ENCODE measurements at regions not wholly inside any gene's neighbourhood (a gene's known extent, or its start where the extent isn't known, plus 50 kb on each side); places are given as distances from the start of the nearest gene placed in this dataset.

DNA sequence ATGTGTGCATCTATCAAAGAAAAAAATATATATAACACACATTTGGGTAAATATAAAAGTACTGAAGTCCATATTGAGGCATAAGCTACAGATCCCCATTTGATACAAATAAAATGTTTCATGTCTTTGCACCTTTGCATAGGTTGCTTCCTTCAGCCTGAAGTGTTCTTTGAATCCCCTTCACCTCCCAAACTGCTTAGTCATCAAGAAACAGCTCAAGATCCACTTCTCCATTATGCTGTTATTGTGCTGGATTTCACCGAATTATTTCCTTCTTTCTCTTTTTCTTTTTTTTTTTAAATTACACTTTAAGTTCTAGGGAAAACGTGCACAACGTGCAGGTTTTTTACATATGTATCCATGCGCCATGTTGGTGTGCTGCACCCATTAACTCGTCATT lies 419.1 kb downstream of the ENC1 start:
- Histone ChIP-seq H3K9me3 (peaks cover 11% of the 10 kb centered on the region; the same call in 1 of the 2 replicates), H3K27ac (no peak overlapping the region), H4K20me1 (no peaks in the 10 kb centered on the region), H3K4me1 (no peaks in the 10 kb centered on the region), H3K4me3 (no peak overlapping the region), H3K9ac (no peak overlapping the region), H3K4me2 (no peak overlapping the region), H3K27me3 (no peaks in the 10 kb centered on the region), H3K36me3 (no peaks in the 10 kb centered on the region)
- TF ChIP-seq Cebpa-rat (IDR thresholded peaks at IDR 0.05): no peak

DNA sequence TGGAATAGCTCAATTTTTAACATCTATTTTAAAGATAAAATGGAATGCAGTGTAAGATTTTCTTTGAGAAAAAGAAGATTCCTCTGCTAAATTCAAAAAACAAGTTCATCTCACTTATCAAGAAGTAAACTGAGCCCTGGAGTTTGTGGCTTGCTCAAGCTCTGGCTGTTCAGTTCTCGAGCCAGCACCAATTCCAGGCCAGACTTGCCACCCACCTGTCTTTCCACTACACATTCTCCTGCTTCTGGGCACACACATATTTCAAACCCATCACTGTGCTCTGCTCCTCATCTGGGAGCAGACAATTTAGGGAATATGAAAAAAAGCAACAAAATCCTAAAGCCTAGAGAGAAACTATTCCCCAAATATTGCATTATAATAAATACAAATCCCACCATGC lies 424.5 kb downstream of the ENC1 start:
- Histone ChIP-seq H3K36me3 (no peaks in the 10 kb centered on the region), H3K4me2 (no peak overlapping the region), H3K27me3 (no peaks in the 10 kb centered on the region), H3K9ac (no peak overlapping the region), H3K4me1 (no peaks in the 10 kb centered on the region), H3K27ac (no peak overlapping the region), H3K9me3 (peaks cover 7% of the 10 kb centered on the region; the same call in 1 of the 2 replicates), H3K4me3 (no peak overlapping the region), H4K20me1 (no peaks in the 10 kb centered on the region)
- no peak for TF ChIP-seq Cebpa-rat (IDR thresholded peaks at IDR 0.05)

DNA sequence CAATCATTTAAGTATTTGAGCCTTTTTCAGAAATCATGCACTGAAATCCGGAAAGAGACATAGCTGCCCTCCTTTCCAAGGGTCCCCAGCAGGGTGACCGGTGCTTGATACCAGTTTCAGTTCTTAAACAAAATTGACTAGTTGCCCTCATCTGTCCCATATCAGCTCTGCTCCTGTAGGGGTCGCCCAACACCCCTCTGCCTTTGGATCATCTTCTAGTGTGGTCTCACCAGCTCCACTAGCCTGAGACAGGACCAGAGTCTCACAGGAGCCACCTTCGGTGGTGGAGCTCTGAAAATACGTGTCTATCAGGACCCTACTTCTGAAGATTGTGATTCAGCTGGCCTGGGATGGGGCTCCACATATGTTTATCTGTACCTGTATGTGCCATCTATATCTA lies 428.2 kb downstream of the ENC1 start:
- Histone ChIP-seq H3K9me3 (no peaks in the 10 kb centered on the region), H3K9ac (no peak overlapping the region), H3K36me3 (no peaks in the 10 kb centered on the region), H4K20me1 (no peaks in the 10 kb centered on the region), H3K4me2 (no peak overlapping the region), H3K4me3 (no peak overlapping the region), H3K27me3 (no peaks in the 10 kb centered on the region), H3K4me1 (no peaks in the 10 kb centered on the region), H3K27ac (no peak overlapping the region)
- no peak for TF ChIP-seq Cebpa-rat (IDR thresholded peaks at IDR 0.05)

GRCh38 chr5:74209571-74209970 lies 431.0 kb downstream of the ENC1 start:
- no peaks in the 10 kb centered on the region for H3K27me3 ChIP-seq
- no peak overlapping the region for H3K4me3 ChIP-seq
- no peaks in the 10 kb centered on the region for H3K36me3 ChIP-seq
- no peaks in the 10 kb centered on the region for H3K4me1 ChIP-seq
- H3K9ac ChIP-seq: no peak overlapping the region
- H3K9me3 ChIP-seq: no peaks in the 10 kb centered on the region
- TF ChIP-seq Cebpa-rat (IDR thresholded peaks at IDR 0.05): no peak
- H3K4me2 ChIP-seq: no peak overlapping the region
- no peak overlapping the region for H3K27ac ChIP-seq
- H4K20me1 ChIP-seq: no peaks in the 10 kb centered on the region

DNA sequence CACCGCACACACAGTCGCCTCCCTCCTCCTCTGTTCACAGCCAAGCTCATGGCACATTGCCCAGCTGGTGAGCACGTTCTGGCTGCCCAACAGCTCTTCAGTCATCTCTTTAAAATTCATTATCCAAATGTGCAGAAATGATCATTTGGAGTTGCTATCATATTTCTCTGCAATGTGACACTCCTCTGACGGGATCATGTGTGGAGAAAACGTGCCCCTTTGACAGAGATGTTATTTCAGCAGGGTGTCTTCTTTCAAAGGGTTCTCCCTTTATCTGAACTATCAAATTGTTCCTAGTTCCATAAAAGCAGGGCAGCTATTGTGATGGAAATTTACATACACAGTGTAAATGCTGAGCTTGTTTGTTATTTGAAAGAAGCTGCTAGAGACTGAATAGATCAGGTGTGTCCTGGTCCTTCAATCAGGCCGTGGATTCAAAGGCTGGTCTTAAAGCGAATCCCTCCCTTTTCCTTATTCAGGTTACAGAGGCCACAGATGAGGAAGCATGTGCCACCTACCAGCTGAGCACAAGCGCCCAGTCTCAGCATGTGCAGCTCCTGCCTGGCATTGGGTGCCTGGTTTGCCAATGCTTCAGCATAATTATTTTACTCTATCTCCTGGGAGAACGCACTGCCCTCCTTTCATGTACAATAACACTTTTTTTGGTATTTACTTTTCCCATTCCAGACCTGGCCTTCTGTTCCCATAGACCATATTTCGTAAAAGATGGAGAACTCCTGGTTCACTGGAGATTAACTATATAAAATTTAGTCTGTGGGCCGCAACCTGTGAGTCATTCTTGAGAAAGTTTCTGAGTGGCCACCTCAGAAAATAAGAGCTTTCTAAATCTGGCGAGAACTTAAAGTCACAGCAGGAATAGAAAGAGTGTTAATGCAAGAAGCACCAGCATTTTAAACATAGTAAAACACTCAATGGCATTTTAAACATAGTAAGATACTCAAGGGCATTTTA lies 433.7 kb downstream of the ENC1 start:
- no peak overlapping the region for H3K4me2 ChIP-seq
- no peaks in the 10 kb centered on the region for H3K27me3 ChIP-seq
- H3K4me1 ChIP-seq: peaks cover 10% of the 10 kb centered on the region
- no peaks in the 10 kb centered on the region for H3K9me3 ChIP-seq
- no peak overlapping the region for H3K4me3 ChIP-seq
- no peak overlapping the region for H3K9ac ChIP-seq
- no peaks in the 10 kb centered on the region for H3K36me3 ChIP-seq
- H4K20me1 ChIP-seq: no peaks in the 10 kb centered on the region
- H3K27ac ChIP-seq: no peak overlapping the region
- TF ChIP-seq Cebpa-rat (IDR thresholded peaks at IDR 0.05): no peak

- H3K4me2 ChIP-seq: no peak overlapping the region
- H3K9me3 ChIP-seq: no peaks in the 10 kb centered on the region
- H3K4me3 ChIP-seq: no peak overlapping the region
- H3K9ac ChIP-seq: no peak overlapping the region
- H3K27ac ChIP-seq: no peak overlapping the region
- no peaks in the 10 kb centered on the region for H3K36me3 ChIP-seq
- no peaks in the 10 kb centered on the region for H3K27me3 ChIP-seq
- no peak for TF ChIP-seq Cebpa-rat (IDR thresholded peaks at IDR 0.05)
- H4K20me1 ChIP-seq: no peaks in the 10 kb centered on the region
- H3K4me1 ChIP-seq: peaks cover 19% of the 10 kb centered on the region
These were observed 434.6 kb downstream of the ENC1 start for GRCh38 chr5:74205767-74206578.

GRCh38 chr5:74201334-74202081 lies 439.0 kb downstream of the ENC1 start:
- peaks cover 36% of the 10 kb centered on the region for H3K4me1 ChIP-seq
- peak overlapping the region; percentile 38; the same call in 1 of the 2 replicates for H3K27ac ChIP-seq
- no peaks in the 10 kb centered on the region for H4K20me1 ChIP-seq
- H3K4me2 ChIP-seq: peak overlapping the region; percentile 74
- no peak for TF ChIP-seq Cebpa-rat (IDR thresholded peaks at IDR 0.05)
- no peak overlapping the region for H3K4me3 ChIP-seq
- H3K27me3 ChIP-seq: no peaks in the 10 kb centered on the region
- no peaks in the 10 kb centered on the region for H3K9me3 ChIP-seq
- no peak overlapping the region for H3K9ac ChIP-seq
- H3K36me3 ChIP-seq: no peaks in the 10 kb centered on the region

GRCh38 chr5:74200560-74200959 lies 440.0 kb downstream of the ENC1 start:
- Histone ChIP-seq H3K9ac (no peak overlapping the region), H3K4me3 (no peak overlapping the region), H3K36me3 (no peaks in the 10 kb centered on the region), H3K27ac (no peak overlapping the region), H4K20me1 (no peaks in the 10 kb centered on the region), H3K4me1 (peaks cover 36% of the 10 kb centered on the region), H3K9me3 (no peaks in the 10 kb centered on the region), H3K27me3 (no peaks in the 10 kb centered on the region), H3K4me2 (peak overlapping the region; percentile 74)
- no peak for TF ChIP-seq Cebpa-rat (IDR thresholded peaks at IDR 0.05)

DNA sequence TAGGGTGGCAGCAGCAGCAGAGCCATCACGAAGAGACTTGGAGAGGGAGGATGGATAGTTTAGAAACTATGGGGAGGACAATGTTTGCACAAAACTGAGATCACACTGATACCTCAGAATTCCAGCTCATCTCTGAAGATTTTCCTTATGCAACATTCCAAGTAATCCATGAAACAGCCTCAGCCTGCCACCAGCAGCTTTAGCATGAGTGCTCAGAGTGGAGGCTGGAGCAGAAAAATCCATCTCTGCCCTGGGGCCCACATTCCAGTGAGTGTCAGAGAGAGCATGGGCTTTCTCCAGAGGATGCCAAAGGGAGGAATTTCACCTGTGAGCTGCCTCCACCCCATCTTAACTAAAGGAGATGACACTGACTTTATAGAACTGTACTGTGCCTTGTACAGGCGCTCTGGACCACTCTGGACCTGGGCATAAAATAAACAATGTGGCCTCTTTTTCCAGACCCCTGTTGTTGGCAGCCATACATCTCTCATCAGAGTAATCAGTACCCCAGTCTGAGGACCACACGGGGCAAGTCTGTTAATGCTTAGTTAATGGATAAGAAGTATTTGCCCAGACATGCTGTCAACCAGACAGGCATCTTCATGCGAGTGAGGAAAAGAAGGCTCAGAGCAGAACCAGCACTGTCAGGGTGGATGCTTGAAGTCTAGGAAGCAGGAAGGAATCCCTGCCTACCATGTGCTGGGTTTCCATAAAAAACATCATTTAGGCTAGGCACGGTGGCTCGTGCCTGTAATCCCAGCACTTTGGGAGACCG lies 440.9 kb downstream of the ENC1 start:
- Histone ChIP-seq H4K20me1 (no peaks in the 10 kb centered on the region), H3K9ac (no peak overlapping the region), H3K36me3 (no peaks in the 10 kb centered on the region), H3K4me3 (no peak overlapping the region), H3K4me1 (peaks cover 36% of the 10 kb centered on the region), H3K27ac (no peak overlapping the region), H3K27me3 (no peaks in the 10 kb centered on the region), H3K4me2 (no peak overlapping the region), H3K9me3 (no peaks in the 10 kb centered on the region)
- TF ChIP-seq Cebpa-rat (IDR thresholded peaks at IDR 0.05): no peak
